Upper lobe of left lung (tissue), 6 donors: ENCODE measurements at regions not wholly inside any gene's neighbourhood (a gene's known extent, or its start where the extent isn't known, plus 50 kb on each side); places are given as distances from the start of the nearest gene placed in this dataset.

Experiments
- ATAC-seq, 2 donors: fragments of 200-7000 bp; cut with Tn5 transposase; one replicate each; pipeline ENCODE4 v1.9.1; 2022; ENCODE audit warnings: mild to moderate bottlenecking in 2 of 2, moderate library complexity in 2 of 2; ENCODE audit not compliant: low FRiP score in 2 of 2
- DNase-seq, 2 donors: peaks; one replicate each; pipeline ENCODE4 v3.0.0-alpha.2; 2019 to 2020
- H3K27ac ChIP-seq, 4 donors: fragments of 200-600 bp; sonication (generic); one replicate each; pipeline ENCODE4 v1.5.1; 2016 to 2019
- H3K27me3 ChIP-seq, 4 donors: fragments of 200-600 bp; sonication (generic); one replicate each; pipeline ENCODE4 v1.5.1; 2017 to 2019
- H3K36me3 ChIP-seq, 4 donors: fragments of 200-600 bp; sonication (generic); one replicate each; pipeline ENCODE4 v1.5.1; 2016 to 2019
- H3K4me1 ChIP-seq, 4 donors: fragments of 200-600 bp; sonication (generic); one replicate each; pipeline ENCODE4 v1.5.1; 2018 to 2019
- H3K4me3 ChIP-seq, 4 donors: fragments of 200-600 bp; sonication (generic); one replicate each; pipeline ENCODE4 v1.5.1; 2017 to 2019; ENCODE audit warnings: mild to moderate bottlenecking in 2 of 4, moderate library complexity in 1 of 4
- H3K9me3 ChIP-seq, 4 donors: fragments of 200-600 bp; sonication (generic); one replicate each; pipeline ENCODE4 v1.5.1; 2018 to 2019
- EP300 ChIP-seq, 4 donors: sonication (generic); formaldehyde crosslinking; IDR thresholded peaks; one replicate each; pipeline ENCODE4 v1.5.1; 2017; ENCODE audit warnings: antibody characterized with exemption in 4 of 4, control low read depth in 2 of 4
- POLR2A ChIP-seq, 4 donors: fragments of 450-650 bp; IDR thresholded peaks; one replicate each; pipeline ENCODE4 v1.5.1; 2016 to 2017; ENCODE audit warnings: antibody characterized with exemption in 4 of 4, mild to moderate bottlenecking in 2 of 4
- POLR2AphosphoS5 ChIP-seq, 2 donors: sonication (generic); formaldehyde crosslinking; IDR thresholded peaks; one replicate each; pipeline ENCODE4 v1.5.1; 2017; ENCODE audit warnings: antibody characterized with exemption in 2 of 2
- WGBS, 2 donors: methylation state at CpG; one replicate each; pipeline ENCODE4 v1.1.5; 2017 to 2018; 5-methylcytosine and 5-hydroxymethylcytosine counted together
- TF ChIP-seq, protein P1 (sequence below), 6 experiments: fragments of 450-650 bp in 4 of 6; fragments of 200-600 bp in 2 of 6; sonication (generic) in 2 of 6; IDR thresholded peaks; one replicate each; pipeline ENCODE4 v1.5.1; 2016 to 2019; ENCODE audit warnings: antibody characterized with exemption in 6 of 6
- donor health status: DM: no; HTN: no; CAD: no; lungs with moderate emphysema.
- donor health status: DM: no; HTN: yes; CAD: no; lungs with severe emphysema.

DNA sequence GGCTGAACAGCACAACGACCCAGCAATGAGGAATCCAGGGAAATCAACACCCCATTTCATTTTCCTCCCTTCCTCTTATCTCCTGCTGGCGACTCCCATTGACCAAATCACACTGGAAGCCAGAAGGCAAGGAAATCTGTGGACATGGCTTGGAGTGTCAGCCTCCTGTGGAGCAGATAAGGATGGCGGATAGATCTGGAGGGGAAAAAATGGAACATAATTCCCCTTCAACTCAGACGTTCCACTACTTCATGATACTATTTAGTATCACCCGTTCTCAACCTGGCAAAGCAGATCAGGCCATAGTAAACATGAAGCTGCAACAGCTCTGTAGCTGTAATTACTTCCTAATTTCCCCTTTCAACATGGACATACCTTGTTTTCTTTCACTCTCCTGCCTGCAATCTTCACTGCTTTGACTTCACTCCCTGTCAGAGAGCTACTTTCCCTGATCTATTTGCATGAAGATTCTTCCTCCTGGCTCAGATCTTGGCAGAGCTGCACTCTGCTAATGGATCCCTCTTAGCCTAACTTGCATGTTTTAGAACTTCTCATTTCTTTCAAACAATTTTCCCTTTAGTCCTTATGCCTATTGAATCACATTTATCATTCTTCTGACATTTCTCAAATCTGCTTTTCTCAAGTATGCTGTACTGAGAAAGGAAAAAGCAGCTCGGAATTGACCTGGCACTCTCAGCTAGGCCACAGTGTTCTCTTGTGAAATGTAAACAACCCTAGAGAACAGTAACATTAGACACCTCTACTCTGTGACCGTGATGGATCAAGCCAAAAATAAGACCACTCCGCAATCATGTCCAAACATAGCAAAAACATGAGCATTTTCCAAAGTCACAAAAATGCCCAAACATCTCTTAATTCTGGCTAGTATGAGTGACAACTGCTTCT lies 135.1 kb downstream of the ETNK1 start:
- WGBS, 2 donors: 49 to 67% methylated on average over 8 of the region's 8 CpGs
- Histone ChIP-seq H3K4me1 (no peaks in the 10 kb centered on the region), H3K27me3 (no peaks in the 10 kb centered on the region), H3K36me3 (no peaks in the 10 kb centered on the region), H3K9me3 (no peaks in the 10 kb centered on the region), H3K4me3 (no peak overlapping the region), H3K27ac (peak overlapping the region; percentile 24 to 71 (median 58))
- DNase-seq: no peak
- no peak for ATAC-seq
- TF ChIP-seq EP300 (IDR thresholded peaks at IDR 0.05) (peak in 2 of 4 donors; percentile 54 to 62), POLR2AphosphoS5 (IDR thresholded peaks at IDR 0.05) (no peak)

DNA sequence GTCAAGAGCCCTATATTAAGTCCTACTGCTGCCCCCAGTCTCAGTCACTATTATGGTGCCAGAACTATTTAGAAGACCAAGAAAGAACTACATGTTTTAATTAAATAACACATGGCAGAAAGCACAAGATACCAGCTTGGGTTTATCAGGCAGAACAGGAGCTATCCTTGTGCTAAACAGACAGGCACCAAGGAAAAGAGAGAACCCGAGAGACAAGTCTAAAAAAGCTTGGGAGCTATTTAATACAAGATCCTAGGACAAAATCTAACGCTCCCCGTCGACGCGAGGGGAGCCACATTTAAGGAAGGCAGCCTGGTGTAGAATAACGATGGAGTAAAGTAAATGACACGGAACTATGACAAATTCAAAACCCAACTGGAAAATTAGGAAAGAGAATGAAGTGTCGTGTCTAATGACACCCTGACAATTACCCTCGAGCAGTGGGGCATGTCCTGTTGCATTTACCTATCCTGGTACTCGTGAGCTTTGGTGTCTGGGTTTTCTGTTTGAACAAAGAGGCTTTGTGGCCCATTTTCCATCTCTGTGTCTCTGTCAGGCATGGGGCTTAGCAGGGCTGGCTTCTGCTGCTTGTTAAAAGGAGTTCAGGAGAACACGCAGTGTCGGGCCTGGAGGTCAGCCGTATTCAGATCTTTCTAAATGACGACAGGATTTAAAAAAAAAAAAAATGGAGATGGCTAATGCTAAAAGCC lies 140.6 kb downstream of the ETNK1 start:
- TF ChIP-seq POLR2A (IDR thresholded peaks at IDR 0.05) (no peak), POLR2AphosphoS5 (IDR thresholded peaks at IDR 0.05) (no peak), EP300 (IDR thresholded peaks at IDR 0.05) (no peak)
- TF ChIP-seq, protein P1, sequence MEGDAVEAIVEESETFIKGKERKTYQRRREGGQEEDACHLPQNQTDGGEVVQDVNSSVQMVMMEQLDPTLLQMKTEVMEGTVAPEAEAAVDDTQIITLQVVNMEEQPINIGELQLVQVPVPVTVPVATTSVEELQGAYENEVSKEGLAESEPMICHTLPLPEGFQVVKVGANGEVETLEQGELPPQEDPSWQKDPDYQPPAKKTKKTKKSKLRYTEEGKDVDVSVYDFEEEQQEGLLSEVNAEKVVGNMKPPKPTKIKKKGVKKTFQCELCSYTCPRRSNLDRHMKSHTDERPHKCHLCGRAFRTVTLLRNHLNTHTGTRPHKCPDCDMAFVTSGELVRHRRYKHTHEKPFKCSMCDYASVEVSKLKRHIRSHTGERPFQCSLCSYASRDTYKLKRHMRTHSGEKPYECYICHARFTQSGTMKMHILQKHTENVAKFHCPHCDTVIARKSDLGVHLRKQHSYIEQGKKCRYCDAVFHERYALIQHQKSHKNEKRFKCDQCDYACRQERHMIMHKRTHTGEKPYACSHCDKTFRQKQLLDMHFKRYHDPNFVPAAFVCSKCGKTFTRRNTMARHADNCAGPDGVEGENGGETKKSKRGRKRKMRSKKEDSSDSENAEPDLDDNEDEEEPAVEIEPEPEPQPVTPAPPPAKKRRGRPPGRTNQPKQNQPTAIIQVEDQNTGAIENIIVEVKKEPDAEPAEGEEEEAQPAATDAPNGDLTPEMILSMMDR (IDR thresholded peaks at IDR 0.05): no peak
- no peaks in the 10 kb centered on the region for H3K36me3 ChIP-seq
- H3K27ac ChIP-seq: no peak overlapping the region
- H3K4me3 ChIP-seq: no peak overlapping the region
- H3K4me1 ChIP-seq: no peaks in the 10 kb centered on the region
- WGBS, 2 donors: 78 to 83% methylated on average over 15 of the region's 15 CpGs
- no peaks in the 10 kb centered on the region for H3K27me3 ChIP-seq
- H3K9me3 ChIP-seq: no peaks in the 10 kb centered on the region
- DNase-seq (no peak), ATAC-seq (no peak)

DNA sequence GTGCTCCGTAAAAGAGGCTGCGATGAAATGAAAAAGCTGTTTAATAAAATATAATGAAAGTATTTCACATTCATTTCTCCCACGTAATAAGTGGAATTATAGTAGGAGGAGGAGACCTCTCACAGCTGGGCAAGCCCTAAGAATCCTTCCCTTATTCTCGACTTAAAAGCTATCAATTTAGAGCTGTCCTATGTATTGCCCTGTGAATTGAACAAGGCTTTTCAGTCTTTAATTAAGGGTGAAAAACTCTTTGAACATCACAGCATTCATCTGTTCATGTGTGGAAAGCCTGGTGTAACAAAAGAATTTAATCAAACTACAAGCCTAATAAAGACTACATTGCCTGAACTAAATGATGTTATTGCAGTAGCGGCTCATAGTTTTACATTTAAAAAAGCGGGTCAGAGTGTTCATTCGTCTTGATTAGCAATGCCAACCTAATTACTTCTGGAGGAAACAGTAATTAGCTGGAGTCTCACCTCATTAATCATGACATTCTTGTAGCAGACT lies 142.0 kb downstream of the ETNK1 start:
- Histone ChIP-seq H3K4me1 (no peaks in the 10 kb centered on the region), H3K9me3 (no peaks in the 10 kb centered on the region), H3K36me3 (no peaks in the 10 kb centered on the region), H3K4me3 (no peak overlapping the region), H3K27me3 (no peaks in the 10 kb centered on the region), H3K27ac (no peak overlapping the region)
- ATAC-seq: no peak
- WGBS, 2 donors: 74 to 77% methylated on average over 7 of the region's 7 CpGs
- TF ChIP-seq EP300 (IDR thresholded peaks at IDR 0.05): no peak
- TF ChIP-seq, protein P1 (IDR thresholded peaks at IDR 0.05): no peak
- TF ChIP-seq POLR2AphosphoS5 (IDR thresholded peaks at IDR 0.05): no peak
- no peak for TF ChIP-seq POLR2A (IDR thresholded peaks at IDR 0.05)
- no peak for DNase-seq

DNA sequence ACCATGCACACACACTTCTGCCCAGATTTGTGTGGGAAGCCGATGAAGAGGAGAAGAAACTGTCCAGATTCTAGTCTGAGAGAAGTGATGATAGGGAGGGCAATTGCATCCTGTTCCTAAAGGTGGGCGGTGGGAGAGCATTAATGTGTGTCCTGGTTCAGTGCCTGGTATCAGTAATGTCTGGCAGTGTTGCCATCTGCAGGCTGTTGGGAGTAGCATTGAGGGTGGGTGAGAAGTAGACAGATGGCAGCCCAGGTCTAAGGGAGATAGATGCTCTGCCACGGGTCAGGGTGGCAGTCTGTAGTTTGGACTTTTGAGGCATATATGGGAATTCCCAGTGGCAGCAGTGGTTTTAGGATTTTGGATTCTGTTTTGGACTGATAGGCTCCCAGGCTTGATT lies 156.4 kb downstream of the ETNK1 start:
- Histone ChIP-seq H3K27me3 (no peaks in the 10 kb centered on the region), H3K27ac (no peak overlapping the region), H3K4me3 (no peak overlapping the region), H3K36me3 (no peaks in the 10 kb centered on the region), H3K4me1 (no peaks in the 10 kb centered on the region), H3K9me3 (no peaks in the 10 kb centered on the region)
- no peak for ATAC-seq
- TF ChIP-seq POLR2A (IDR thresholded peaks at IDR 0.05) (no peak), POLR2AphosphoS5 (IDR thresholded peaks at IDR 0.05) (no peak), EP300 (IDR thresholded peaks at IDR 0.05) (no peak)
- TF ChIP-seq, protein P1 (IDR thresholded peaks at IDR 0.05): no peak
- 77 to 90% methylated on average over 3 of the region's 3 CpGs for WGBS, 2 donors
- DNase-seq: no peak

DNA sequence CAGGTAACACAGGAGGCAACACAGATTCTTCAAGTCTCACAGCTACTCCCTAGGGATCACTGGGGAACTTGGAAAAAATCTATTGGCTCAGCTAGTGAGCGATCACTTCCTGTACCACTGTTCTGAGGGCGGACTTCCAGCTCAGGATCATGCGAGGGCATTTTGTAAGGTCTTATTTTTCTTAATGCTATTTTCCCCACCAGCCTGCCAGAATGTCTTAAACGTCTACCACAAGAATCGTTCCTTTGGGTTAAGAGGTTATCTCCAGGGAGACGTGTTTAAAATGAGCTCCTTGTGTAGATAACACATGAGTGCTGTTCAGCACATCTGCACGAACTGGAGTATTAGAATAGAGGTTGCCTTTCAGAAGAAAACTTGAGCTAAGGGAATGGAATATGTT lies 162.6 kb downstream of the ETNK1 start:
- no peaks in the 10 kb centered on the region for H3K36me3 ChIP-seq
- ATAC-seq (peak in 1 of 2 donors; percentile 28), DNase-seq (no peak)
- no peaks in the 10 kb centered on the region for H3K27me3 ChIP-seq
- no peaks in the 10 kb centered on the region for H3K9me3 ChIP-seq
- H3K4me1 ChIP-seq: no peaks in the 10 kb centered on the region
- H3K4me3 ChIP-seq: no peak overlapping the region
- peak overlapping the region in 1 of 4 donors; percentile 7 for H3K27ac ChIP-seq
- 36 to 43% methylated on average over 7 of the region's 7 CpGs for WGBS, 2 donors
- TF ChIP-seq, protein P1 (IDR thresholded peaks at IDR 0.05): no peak
- peak in 1 of 2 donors; percentile 14 for TF ChIP-seq POLR2AphosphoS5 (IDR thresholded peaks at IDR 0.05)
